Thyroid gland (tissue), 4 donors: ENCODE measurements at regions not wholly inside any gene's neighbourhood (a gene's known extent, or its start where the extent isn't known, plus 50 kb on each side); places are given as distances from the start of the nearest gene placed in this dataset.

Experiments used
- DNase-seq, 2 donors: peaks; one replicate each; pipeline ENCODE4 v3.0.0-alpha.2; 2019
- H3K27ac ChIP-seq, 3 donors: fragments of 200-600 bp; sonication (generic); 1 replicate in 2 of 3; 2 replicates in 1 of 3; pipeline ENCODE4 v1.5.1; 2016 to 2019; ENCODE audit warnings: mild to moderate bottlenecking in 1 of 3, moderate library complexity in 1 of 3
- H3K27me3 ChIP-seq: fragments of 200-600 bp; sonication (generic); one replicate; pipeline ENCODE4 v1.5.1; 2019
- H3K36me3 ChIP-seq, 2 donors: fragments of 200-600 bp; sonication (generic); one replicate each; pipeline ENCODE4 v1.5.1; 2016 to 2019
- H3K4me1 ChIP-seq, 2 donors: fragments of 200-600 bp; sonication (generic); one replicate each; pipeline ENCODE4 v1.5.1; 2017 to 2019
- H3K4me3 ChIP-seq, 3 donors: fragments of 200-600 bp; sonication (generic); replicated peaks in 1 of 3; 1 replicate in 2 of 3; 2 replicates in 1 of 3; pipeline ENCODE4 v1.5.1; 2016; ENCODE audit warnings: mild to moderate bottlenecking in 1 of 3
- H3K9me3 ChIP-seq: fragments of 200-600 bp; sonication (generic); one replicate; pipeline ENCODE4 v1.5.1; 2017
- POLR2A ChIP-seq, 2 donors: fragments of 450-650 bp; IDR thresholded peaks; one replicate each; pipeline ENCODE4 v1.6.1; 2017; ENCODE audit warnings: antibody characterized with exemption in 2 of 2, mild to moderate bottlenecking in 2 of 2, moderate library complexity in 1 of 2
- WGBS, 2 donors: methylation state at CpG; one replicate each; pipeline ENCODE4 v1.1.5; 2017; 5-methylcytosine and 5-hydroxymethylcytosine counted together
- intact Hi-C: fragments of 100-400 bp; cut with DNase I; formaldehyde crosslinking; loops from one replicate; pipeline ENCODE4 v1.15.1; 2023
- TF ChIP-seq, protein P1 (sequence below), 6 experiments: fragments of 200-600 bp in 3 of 6; fragments of 450-650 bp in 3 of 6; sonication (generic) in 3 of 6; IDR thresholded peaks; one replicate each; pipeline ENCODE4 v1.5.1; 2016 to 2019; ENCODE audit warnings: antibody characterized with exemption in 6 of 6, mild to moderate bottlenecking in 2 of 6, inconsistent platforms in 1 of 6, moderate library complexity in 1 of 6

- WGBS, 2 donors: 71 to 78% methylated on average over 6 of the region's 6 CpGs
- no peaks in the 10 kb centered on the region for H3K36me3 ChIP-seq
- H3K27ac ChIP-seq: no peak overlapping the region
- no peaks in the 10 kb centered on the region for H3K4me1 ChIP-seq
- H3K4me3 ChIP-seq: no peak overlapping the region
- intact Hi-C loops: no loop called here
- no peak for TF ChIP-seq POLR2A (IDR thresholded peaks at IDR 0.05)
- TF ChIP-seq, protein P1, sequence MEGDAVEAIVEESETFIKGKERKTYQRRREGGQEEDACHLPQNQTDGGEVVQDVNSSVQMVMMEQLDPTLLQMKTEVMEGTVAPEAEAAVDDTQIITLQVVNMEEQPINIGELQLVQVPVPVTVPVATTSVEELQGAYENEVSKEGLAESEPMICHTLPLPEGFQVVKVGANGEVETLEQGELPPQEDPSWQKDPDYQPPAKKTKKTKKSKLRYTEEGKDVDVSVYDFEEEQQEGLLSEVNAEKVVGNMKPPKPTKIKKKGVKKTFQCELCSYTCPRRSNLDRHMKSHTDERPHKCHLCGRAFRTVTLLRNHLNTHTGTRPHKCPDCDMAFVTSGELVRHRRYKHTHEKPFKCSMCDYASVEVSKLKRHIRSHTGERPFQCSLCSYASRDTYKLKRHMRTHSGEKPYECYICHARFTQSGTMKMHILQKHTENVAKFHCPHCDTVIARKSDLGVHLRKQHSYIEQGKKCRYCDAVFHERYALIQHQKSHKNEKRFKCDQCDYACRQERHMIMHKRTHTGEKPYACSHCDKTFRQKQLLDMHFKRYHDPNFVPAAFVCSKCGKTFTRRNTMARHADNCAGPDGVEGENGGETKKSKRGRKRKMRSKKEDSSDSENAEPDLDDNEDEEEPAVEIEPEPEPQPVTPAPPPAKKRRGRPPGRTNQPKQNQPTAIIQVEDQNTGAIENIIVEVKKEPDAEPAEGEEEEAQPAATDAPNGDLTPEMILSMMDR (IDR thresholded peaks at IDR 0.05): no peak
- H3K9me3 ChIP-seq: no peaks in the 10 kb centered on the region
- no peak for DNase-seq
- H3K27me3 ChIP-seq: no peaks in the 10 kb centered on the region
These were observed 58.7 kb upstream of the SH3RF3 start for GRCh38 chr2:109070290-109070689.

DNA sequence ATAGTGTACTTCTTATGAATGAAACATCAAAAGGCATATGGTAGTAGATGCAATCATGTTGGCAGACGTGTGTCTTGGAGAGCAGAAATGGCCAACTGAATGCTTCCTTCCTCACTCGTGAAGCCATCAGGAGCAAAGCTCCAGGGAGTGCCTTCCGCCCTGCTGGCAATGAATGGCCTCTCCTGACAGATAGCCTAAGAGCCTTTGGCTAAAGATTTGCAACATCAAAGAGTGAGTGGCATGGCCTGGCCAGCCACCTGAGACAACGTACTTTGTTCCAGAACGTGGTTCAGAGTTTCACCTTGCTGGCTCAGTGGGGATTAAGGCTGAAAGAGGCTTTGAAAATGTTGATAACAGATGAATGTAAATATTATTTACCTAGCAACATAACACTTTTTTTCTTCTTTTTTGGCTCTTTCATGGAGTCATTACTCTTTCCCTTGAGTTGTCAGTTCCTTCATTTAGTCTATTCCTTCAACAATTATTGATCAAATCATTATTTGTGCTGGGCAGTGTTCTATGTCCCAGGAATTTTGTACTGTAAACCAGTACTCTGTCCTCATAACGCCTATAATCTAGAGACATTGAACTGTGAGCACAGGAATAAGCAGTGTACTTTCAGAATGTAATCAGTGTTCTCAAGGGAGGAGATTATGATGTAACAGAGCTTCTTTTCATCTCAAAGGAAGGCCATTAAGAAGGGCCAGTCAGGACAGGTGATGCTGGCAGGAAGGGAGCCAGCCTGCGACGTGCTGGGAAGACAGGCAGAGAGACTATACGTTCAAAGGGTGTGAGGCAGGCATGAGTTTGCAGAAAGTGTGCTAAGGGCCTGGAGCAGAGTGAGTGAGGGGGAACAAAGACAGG, 59.4 kb upstream of the SH3RF3 start:
- Histone ChIP-seq H3K27me3 (no peaks in the 10 kb centered on the region), H3K4me1 (no peaks in the 10 kb centered on the region), H3K4me3 (no peak overlapping the region), H3K36me3 (no peaks in the 10 kb centered on the region), H3K27ac (no peak overlapping the region), H3K9me3 (no peaks in the 10 kb centered on the region)
- WGBS, 2 donors: 46% methylated on average over 9 of the region's 9 CpGs
- peak; percentile 29 to 40 for DNase-seq
- no peak for TF ChIP-seq POLR2A (IDR thresholded peaks at IDR 0.05)
- TF ChIP-seq, protein P1 (IDR thresholded peaks at IDR 0.05): no peak
- intact Hi-C loops: no loop called here

DNA sequence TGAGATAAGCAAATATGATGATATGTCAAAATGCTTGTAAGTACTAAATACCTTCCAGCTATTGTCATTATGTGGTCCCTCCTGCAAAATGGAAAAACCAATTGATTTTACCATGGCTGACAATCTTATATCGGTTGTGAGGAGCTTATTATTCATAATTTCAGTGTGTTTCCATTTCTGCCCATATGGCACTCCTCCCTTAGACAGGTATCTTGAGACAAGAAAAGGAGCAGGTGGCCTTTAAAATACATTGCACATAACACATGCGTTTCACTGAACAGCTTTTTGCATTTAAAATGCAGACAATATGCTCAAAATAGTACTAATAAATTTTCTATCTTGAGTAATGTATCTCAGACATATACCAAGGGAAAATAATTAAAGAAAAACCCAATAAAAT, 60.2 kb upstream of the SH3RF3 start:
- no peak for DNase-seq
- Histone ChIP-seq H3K4me3 (no peak overlapping the region), H3K27me3 (no peaks in the 10 kb centered on the region), H3K27ac (no peak overlapping the region), H3K36me3 (no peaks in the 10 kb centered on the region), H3K4me1 (no peaks in the 10 kb centered on the region), H3K9me3 (no peaks in the 10 kb centered on the region)
- TF ChIP-seq POLR2A (IDR thresholded peaks at IDR 0.05): no peak
- TF ChIP-seq, protein P1 (IDR thresholded peaks at IDR 0.05): no peak
- intact Hi-C loops: no loop called here
- WGBS, 2 donors: 92 to 95% methylated on average over 2 of the region's 2 CpGs

- no peak for DNase-seq
- H3K4me3 ChIP-seq: no peak overlapping the region
- no peaks in the 10 kb centered on the region for H3K9me3 ChIP-seq
- intact Hi-C loops: no loop called here
- TF ChIP-seq POLR2A (IDR thresholded peaks at IDR 0.05): no peak
- TF ChIP-seq, protein P1 (IDR thresholded peaks at IDR 0.05): no peak
- no peaks in the 10 kb centered on the region for H3K36me3 ChIP-seq
- H3K27me3 ChIP-seq: no peaks in the 10 kb centered on the region
- WGBS, 2 donors: 69 to 77% methylated on average over 5 of the region's 5 CpGs
- H3K27ac ChIP-seq: no peak overlapping the region
- no peaks in the 10 kb centered on the region for H3K4me1 ChIP-seq
These were observed 61.3 kb upstream of the SH3RF3 start for GRCh38 chr2:109067631-109068125.

DNA sequence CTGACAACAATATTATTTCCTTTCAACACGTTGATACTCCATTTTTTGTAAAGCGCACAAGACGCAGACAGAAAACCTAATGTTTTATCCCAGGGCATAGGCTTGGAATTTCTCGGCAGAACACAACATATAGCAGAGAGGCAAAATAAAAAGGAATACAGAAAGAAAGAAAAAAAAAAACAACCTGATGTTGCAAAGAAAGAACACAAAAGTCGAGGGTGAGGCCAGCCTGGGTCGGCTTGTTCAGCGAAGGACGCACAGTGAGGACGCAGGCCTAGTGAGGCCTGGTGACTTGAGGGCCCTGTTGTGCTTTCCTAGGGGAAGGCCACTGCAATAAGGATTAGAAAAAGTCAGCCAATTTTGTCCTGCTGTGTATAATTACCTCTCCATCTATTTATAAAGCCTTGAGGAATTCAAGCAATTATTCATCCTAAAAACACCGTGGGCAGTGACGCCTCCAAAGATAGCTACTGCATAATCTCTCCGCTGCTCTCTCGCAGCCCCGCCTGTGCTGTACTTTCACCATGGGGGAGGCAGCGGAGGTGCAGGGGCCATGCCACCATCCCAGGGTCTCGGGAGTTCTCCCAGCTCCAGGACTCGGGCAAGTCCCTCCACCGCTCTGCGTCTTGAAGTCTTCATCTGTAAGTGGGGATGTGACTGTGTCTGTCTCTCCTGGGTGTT, 61.9 kb upstream of the SH3RF3 start:
- WGBS, 2 donors: 81 to 88% methylated on average over 18 to 19 of the region's 19 CpGs
- no peak for DNase-seq
- intact Hi-C loops: no loop called here

More for the DNA sequence above, 61.9 kb upstream of the SH3RF3 start:
- H3K27me3 ChIP-seq: no peaks in the 10 kb centered on the region
- TF ChIP-seq POLR2A (IDR thresholded peaks at IDR 0.05): no peak
- TF ChIP-seq, protein P1 (IDR thresholded peaks at IDR 0.05): no peak
- no peaks in the 10 kb centered on the region for H3K36me3 ChIP-seq
- no peak overlapping the region for H3K27ac ChIP-seq
- no peaks in the 10 kb centered on the region for H3K9me3 ChIP-seq
- H3K4me3 ChIP-seq: no peak overlapping the region
- no peaks in the 10 kb centered on the region for H3K4me1 ChIP-seq
